AG09319 (cell line): ENCODE measurements at regions not wholly inside any gene's neighbourhood (a gene's known extent, or its start where the extent isn't known, plus 50 kb on each side); places are given as distances from the start of the nearest gene placed in this dataset.

Experiments used
- DNase-seq: peaks from one replicate; pipeline ENCODE4 v3.0.0-alpha.2; 2010; ENCODE audit warnings: low read depth; ENCODE audit errors: extremely low read depth
- TF ChIP-seq, protein P1 (sequence below): IDR thresholded peaks from 2 replicates; pipeline ENCODE4 v1.5.1; 2011; ENCODE audit warnings: low read depth, mild to moderate bottlenecking, inconsistent platforms, low read length, moderate library complexity

DNA sequence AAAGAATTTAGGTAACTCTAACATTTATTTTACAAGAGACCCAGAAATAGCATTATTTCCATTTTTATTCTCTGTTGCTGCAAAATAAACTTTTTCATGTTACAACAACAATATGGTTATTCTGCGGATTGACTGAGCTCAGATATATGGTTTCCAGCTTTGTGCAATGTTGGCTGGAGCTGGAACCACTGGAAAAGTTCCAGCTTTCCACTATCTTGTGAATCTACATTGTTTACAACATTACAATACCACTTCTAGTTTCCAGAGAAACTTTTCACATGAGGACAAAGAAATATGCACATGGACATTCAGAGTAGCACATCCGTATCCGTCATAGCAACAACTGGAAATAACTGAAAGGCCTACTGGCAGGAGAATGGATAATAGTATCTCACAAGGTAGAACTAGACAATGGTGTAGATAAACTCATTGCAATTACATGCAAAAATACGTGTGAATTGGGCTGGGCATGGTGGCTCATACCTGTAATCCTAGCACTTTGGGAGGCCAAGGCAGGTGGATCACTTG is 436.1 kb upstream of the ADAMTS16 start:
- no peak for DNase-seq
- TF ChIP-seq, protein P1, sequence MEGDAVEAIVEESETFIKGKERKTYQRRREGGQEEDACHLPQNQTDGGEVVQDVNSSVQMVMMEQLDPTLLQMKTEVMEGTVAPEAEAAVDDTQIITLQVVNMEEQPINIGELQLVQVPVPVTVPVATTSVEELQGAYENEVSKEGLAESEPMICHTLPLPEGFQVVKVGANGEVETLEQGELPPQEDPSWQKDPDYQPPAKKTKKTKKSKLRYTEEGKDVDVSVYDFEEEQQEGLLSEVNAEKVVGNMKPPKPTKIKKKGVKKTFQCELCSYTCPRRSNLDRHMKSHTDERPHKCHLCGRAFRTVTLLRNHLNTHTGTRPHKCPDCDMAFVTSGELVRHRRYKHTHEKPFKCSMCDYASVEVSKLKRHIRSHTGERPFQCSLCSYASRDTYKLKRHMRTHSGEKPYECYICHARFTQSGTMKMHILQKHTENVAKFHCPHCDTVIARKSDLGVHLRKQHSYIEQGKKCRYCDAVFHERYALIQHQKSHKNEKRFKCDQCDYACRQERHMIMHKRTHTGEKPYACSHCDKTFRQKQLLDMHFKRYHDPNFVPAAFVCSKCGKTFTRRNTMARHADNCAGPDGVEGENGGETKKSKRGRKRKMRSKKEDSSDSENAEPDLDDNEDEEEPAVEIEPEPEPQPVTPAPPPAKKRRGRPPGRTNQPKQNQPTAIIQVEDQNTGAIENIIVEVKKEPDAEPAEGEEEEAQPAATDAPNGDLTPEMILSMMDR: no peak

DNA sequence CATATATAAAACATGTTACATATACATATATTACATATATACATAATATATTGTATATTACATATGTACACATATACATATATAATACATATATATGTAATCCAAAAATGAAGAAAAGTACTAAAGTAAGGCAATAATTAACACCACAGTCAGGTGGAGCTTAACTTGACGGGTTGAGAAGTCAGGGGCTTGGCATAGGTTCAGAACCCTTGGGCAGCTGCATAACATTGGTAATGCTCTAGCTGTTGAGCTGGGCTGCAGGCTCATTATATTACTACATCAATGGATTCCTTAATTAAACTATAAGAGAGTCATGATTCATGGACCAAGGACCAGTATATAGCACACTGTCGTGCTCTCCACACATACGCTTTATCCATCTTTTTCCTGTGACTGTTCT is 435.2 kb upstream of the ADAMTS16 start:
- no peak for DNase-seq

DNA sequence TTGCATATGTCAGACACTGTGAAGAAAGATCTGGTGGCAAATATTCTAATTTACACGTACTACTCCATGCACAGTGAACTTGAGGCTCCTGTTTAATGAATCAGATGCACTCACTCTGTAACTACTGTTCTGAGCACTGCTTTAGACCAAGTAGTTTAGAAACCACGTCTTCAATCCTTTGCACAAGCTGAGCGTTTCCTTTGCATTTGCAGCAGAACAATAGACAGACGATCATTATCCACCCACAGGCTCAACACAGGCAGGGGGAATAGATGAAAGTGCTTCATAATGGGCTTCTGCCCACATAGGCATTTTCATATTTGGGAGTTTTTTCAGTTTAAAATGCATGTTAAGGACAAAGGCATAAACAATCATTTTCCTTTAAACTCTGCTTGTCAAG is 423.3 kb upstream of the ADAMTS16 start:
- no peak for DNase-seq
- TF ChIP-seq, protein P1: no peak

More for the DNA sequence above, 435.2 kb upstream of the ADAMTS16 start:
- TF ChIP-seq, protein P1: no peak

DNA sequence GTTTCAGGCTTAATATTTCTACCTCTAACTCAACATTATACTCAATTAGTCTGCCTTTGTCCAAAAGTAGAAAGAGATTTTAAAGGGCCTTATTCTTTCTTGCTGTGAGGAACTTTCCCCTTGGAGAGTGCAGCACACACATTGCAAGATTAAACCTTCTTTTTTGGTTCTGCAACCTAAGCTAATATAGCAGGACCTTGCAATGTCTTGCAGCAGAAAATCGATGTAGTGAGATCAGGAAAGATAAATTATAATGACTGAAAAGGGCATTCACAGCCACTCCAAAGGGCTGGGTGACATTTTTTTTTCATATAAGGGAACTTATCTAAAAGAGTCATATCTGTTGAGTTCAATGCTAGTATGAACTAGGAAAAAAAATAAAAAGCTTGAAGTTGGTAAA is 422.7 kb upstream of the ADAMTS16 start:
- DNase-seq: no peak
- TF ChIP-seq, protein P1: no peak

DNA sequence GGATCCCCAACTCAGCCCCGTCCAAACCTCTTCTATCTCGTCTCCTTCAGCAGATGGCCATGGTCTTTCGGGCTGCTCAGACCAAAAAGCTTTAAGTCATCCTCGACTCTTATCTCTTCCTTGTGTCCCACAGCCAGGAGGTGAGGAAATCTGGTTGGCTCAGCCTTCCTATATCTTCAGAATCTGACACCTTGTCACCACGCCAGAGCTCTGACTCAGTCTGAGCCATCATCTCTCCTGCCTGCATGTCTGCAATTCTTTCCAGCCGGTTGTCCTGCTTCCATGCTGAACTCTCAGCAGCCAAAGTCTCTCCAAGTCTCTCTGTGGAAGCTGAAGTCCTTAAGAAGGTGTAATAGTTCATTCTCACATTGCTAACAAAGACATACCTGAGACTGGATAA is 419.3 kb upstream of the ADAMTS16 start:
- DNase-seq: no peak
- TF ChIP-seq, protein P1: no peak

DNA sequence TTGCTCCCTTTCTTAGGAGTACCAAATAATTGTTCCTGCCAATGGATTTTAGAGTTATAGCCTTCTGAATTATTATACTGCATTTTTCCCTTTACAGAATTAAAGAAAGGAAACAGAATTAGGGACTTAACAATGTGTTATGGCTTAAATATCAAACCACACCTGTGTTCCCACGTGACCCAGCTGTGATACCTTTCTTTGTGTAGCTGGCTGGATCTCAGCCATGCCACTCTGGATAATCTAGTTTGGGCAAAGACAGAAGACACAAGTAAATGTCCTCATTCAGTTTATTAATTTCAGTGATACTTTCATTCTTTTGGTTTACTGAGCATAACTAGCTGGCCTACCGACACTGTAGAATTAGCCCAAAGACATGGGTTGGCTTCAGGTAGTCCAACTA is 417.2 kb upstream of the ADAMTS16 start:
- TF ChIP-seq, protein P1: no peak
- no peak for DNase-seq

DNA sequence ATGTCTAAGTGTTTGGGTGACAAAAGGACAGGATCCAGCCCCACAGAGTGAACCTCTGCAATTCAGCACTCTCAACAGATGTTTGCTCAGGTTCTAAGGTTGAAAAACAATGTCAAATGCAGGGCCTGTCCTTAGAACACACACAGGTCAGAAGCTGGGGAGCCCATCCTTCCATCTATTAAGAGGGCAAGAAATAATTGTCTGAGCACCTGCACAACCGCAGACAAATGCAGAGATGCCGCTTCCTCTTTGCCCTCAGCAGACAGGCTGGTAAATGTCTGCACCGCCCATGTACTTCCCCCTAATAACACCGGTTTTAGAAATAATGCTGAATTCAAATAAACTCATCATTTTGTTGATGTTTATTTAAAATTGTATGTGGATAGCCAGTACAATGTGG is 414.5 kb upstream of the ADAMTS16 start:
- TF ChIP-seq, protein P1: no peak
- no peak for DNase-seq
